ENCODE measurements at regions not wholly inside any gene's neighbourhood (a gene's known extent, or its start where the extent isn't known, plus 50 kb on each side); places are given as distances from the start of the nearest gene placed in this dataset.

- no peak for TF ChIP-seq POLR2A (IDR thresholded peaks at IDR 0.05; ENCODE audit: low read depth, low read length)
- TF ChIP-seq POU2F2 (IDR thresholded peaks at IDR 0.05; ENCODE audit: low read depth, low read length): no peak
- no peak for TF ChIP-seq SPI1 (IDR thresholded peaks at IDR 0.05; ENCODE audit: low read depth, low read length)
These were observed 70.9 kb upstream of the FAM78B start for GRCh38 chr1:166237675-166238074.
